Breast epithelium (tissue), 3 donors: ENCODE measurements at regions not wholly inside any gene's neighbourhood (a gene's known extent, or its start where the extent isn't known, plus 50 kb on each side); places are given as distances from the start of the nearest gene placed in this dataset.

Experiments
- POLR2A ChIP-seq: fragments of 450-650 bp; IDR thresholded peaks from one replicate; pipeline ENCODE4 v1.6.1; 2016; ENCODE audit warnings: antibody characterized with exemption, mild to moderate bottlenecking, moderate library complexity
- TF ChIP-seq, protein P1 (sequence below), 3 donors: fragments of 450-650 bp; IDR thresholded peaks; one replicate each; pipeline ENCODE4 v1.5.1; 2016 to 2017; ENCODE audit warnings: antibody characterized with exemption in 3 of 3, mild to moderate bottlenecking in 3 of 3, moderate library complexity in 3 of 3

DNA sequence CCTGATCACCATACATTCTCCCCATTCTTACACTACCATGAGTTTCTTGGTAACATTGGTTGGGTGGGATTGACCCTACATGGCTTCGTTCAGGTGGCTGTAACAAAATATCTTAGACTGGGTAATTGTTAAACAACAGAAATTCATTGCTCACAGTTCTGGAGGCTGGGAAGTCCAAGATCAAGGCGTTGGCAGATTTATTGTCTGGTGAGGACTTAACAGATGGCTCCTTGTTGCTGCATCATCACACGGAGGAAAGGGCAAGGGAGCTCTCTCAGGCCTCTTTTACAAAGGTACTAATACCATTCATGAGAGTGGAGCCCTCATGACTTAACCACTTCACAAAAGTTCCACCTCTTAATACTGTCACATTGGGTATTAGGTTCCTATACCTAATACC, 116.7 kb upstream of the EGLN3 start:
- TF ChIP-seq, protein P1, sequence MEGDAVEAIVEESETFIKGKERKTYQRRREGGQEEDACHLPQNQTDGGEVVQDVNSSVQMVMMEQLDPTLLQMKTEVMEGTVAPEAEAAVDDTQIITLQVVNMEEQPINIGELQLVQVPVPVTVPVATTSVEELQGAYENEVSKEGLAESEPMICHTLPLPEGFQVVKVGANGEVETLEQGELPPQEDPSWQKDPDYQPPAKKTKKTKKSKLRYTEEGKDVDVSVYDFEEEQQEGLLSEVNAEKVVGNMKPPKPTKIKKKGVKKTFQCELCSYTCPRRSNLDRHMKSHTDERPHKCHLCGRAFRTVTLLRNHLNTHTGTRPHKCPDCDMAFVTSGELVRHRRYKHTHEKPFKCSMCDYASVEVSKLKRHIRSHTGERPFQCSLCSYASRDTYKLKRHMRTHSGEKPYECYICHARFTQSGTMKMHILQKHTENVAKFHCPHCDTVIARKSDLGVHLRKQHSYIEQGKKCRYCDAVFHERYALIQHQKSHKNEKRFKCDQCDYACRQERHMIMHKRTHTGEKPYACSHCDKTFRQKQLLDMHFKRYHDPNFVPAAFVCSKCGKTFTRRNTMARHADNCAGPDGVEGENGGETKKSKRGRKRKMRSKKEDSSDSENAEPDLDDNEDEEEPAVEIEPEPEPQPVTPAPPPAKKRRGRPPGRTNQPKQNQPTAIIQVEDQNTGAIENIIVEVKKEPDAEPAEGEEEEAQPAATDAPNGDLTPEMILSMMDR (IDR thresholded peaks at IDR 0.05) = no peak
- TF ChIP-seq POLR2A = no peak
